Uterus (tissue), 3 donors: ENCODE measurements at regions not wholly inside any gene's neighbourhood (a gene's known extent, or its start where the extent isn't known, plus 50 kb on each side); places are given as distances from the start of the nearest gene placed in this dataset.

Experiments
- DNase-seq, 2 donors: peaks; one replicate each; pipeline ENCODE4 v3.0.0-alpha.2; 2019 to 2020
- H3K27ac ChIP-seq, 2 donors: fragments of 200-600 bp; sonication (generic); 1 replicate in 1 of 2; 2 replicates in 1 of 2; pipeline ENCODE4 v1.5.1; 2016 to 2018
- H3K27me3 ChIP-seq, 2 donors: fragments of 200-600 bp; sonication (generic); one replicate each; pipeline ENCODE4 v1.5.1; 2018 to 2019; ENCODE audit warnings: control low read depth in 1 of 2
- H3K36me3 ChIP-seq, 2 donors: fragments of 200-600 bp; sonication (generic); one replicate each; pipeline ENCODE4 v1.5.1; 2019; ENCODE audit warnings: control low read depth in 1 of 2
- H3K4me1 ChIP-seq, 2 donors: fragments of 200-600 bp; sonication (generic); one replicate each; pipeline ENCODE4 v1.5.1; 2018 to 2019; ENCODE audit warnings: control low read depth in 1 of 2
- H3K4me3 ChIP-seq, 2 donors: fragments of 200-600 bp; sonication (generic); 1 replicate in 1 of 2; 2 replicates in 1 of 2; pipeline ENCODE4 v1.5.1; 2018 to 2019; ENCODE audit warnings: mild to moderate bottlenecking in 1 of 2
- H3K9me3 ChIP-seq, 2 donors: fragments of 200-600 bp; sonication (generic); one replicate each; pipeline ENCODE4 v1.5.1; 2019; ENCODE audit warnings: control low read depth in 1 of 2
- POLR2A ChIP-seq, 2 donors: fragments of 450-650 bp; IDR thresholded peaks; one replicate each; pipeline ENCODE4 v1.6.1; 2016; ENCODE audit warnings: antibody characterized with exemption in 2 of 2, mild to moderate bottlenecking in 1 of 2, moderate library complexity in 1 of 2
- intact Hi-C: fragments of 100-400 bp; cut with DNase I; formaldehyde crosslinking; loops from one replicate; pipeline ENCODE4 v1.15.1; 2023; ENCODE audit warnings: low total_unique reads
- TF ChIP-seq, protein P1 (sequence below), 4 experiments: fragments of 200-600 bp in 2 of 4; fragments of 450-650 bp in 2 of 4; sonication (generic) in 2 of 4; IDR thresholded peaks; one replicate each; pipeline ENCODE4 v1.5.1; 2016 to 2019; ENCODE audit warnings: antibody characterized with exemption in 4 of 4, mild to moderate bottlenecking in 2 of 4, moderate library complexity in 1 of 4
- donor health status: DM: yes; HTN: yes; CAD: no.

DNA sequence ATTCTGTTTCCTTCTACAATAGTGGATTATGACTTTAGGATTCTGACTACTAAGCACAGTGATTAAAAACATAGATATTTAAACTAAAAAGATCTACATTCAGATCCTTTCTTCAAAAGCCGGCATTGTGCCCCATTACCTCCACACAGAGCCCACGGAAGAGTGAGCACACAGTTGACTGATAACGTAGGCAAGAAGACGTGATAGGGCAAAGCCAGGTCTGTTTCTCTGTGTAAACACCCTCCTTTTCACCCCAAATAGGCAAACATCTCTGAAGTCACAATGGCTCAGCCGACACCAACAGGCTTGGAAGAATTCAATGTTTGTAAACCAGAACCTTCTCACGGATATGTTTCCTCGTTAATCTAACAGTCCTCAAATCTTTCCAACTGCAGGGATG is 302.9 kb downstream of the CMPK2 start:
- Histone ChIP-seq H3K36me3 (no peaks in the 10 kb centered on the region), H3K9me3 (no peaks in the 10 kb centered on the region), H3K4me3 (no peak overlapping the region), H3K4me1 (no peaks in the 10 kb centered on the region), H3K27ac (no peak overlapping the region), H3K27me3 (no peaks in the 10 kb centered on the region)
- intact Hi-C loops: no loop called here
- DNase-seq: no peak
- TF ChIP-seq, protein P1, sequence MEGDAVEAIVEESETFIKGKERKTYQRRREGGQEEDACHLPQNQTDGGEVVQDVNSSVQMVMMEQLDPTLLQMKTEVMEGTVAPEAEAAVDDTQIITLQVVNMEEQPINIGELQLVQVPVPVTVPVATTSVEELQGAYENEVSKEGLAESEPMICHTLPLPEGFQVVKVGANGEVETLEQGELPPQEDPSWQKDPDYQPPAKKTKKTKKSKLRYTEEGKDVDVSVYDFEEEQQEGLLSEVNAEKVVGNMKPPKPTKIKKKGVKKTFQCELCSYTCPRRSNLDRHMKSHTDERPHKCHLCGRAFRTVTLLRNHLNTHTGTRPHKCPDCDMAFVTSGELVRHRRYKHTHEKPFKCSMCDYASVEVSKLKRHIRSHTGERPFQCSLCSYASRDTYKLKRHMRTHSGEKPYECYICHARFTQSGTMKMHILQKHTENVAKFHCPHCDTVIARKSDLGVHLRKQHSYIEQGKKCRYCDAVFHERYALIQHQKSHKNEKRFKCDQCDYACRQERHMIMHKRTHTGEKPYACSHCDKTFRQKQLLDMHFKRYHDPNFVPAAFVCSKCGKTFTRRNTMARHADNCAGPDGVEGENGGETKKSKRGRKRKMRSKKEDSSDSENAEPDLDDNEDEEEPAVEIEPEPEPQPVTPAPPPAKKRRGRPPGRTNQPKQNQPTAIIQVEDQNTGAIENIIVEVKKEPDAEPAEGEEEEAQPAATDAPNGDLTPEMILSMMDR (IDR thresholded peaks at IDR 0.05): no peak
- no peak for TF ChIP-seq POLR2A (IDR thresholded peaks at IDR 0.05)

DNA sequence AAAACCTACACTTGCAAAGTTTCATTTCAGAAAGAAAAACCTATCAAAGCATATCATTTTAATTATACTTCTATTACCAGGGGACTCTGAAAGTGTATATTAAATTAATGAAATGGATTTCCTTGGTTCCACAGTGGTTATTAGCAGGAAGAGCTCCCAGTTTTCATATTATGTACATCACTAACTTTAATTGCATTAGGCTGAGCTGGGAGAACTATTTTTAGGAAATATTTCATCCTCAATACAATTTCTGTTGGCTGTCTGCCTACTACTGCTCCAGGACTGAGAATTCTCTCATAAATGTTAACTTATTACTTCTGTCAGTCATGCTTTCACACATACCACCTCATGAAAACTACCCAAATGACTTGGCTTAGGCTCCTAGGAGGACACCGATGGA is 301.4 kb downstream of the CMPK2 start:
- no peak for DNase-seq
- no peaks in the 10 kb centered on the region for H3K27me3 ChIP-seq
- H3K36me3 ChIP-seq: no peaks in the 10 kb centered on the region
- no peaks in the 10 kb centered on the region for H3K9me3 ChIP-seq
- H3K4me3 ChIP-seq: no peak overlapping the region
- intact Hi-C loops: no loop called here
- H3K27ac ChIP-seq: no peak overlapping the region
- TF ChIP-seq, protein P1 (IDR thresholded peaks at IDR 0.05): no peak
- TF ChIP-seq POLR2A (IDR thresholded peaks at IDR 0.05): no peak
- no peaks in the 10 kb centered on the region for H3K4me1 ChIP-seq

DNA sequence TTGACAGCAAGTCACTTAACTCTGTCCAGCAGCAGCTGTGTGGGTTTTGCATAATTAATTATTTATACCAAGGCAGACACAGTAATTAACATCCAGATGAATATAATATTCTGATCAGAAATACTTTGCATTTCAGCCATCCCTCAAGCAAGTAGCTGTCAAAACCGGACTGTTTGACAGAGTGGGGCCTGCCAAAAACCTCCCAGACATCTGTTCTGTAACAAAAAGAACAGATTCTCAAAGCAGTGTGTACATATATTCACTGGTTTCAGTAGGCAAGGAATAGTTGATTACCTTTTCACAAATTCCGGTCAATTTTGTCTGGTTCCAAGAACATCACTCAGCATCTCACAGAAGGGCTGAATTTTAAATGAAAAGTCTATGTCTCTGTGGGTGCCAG is 291.6 kb downstream of the CMPK2 start:
- TF ChIP-seq, protein P1 (IDR thresholded peaks at IDR 0.05): no peak
- TF ChIP-seq POLR2A (IDR thresholded peaks at IDR 0.05): no peak
- intact Hi-C loops: no loop called here

DNA sequence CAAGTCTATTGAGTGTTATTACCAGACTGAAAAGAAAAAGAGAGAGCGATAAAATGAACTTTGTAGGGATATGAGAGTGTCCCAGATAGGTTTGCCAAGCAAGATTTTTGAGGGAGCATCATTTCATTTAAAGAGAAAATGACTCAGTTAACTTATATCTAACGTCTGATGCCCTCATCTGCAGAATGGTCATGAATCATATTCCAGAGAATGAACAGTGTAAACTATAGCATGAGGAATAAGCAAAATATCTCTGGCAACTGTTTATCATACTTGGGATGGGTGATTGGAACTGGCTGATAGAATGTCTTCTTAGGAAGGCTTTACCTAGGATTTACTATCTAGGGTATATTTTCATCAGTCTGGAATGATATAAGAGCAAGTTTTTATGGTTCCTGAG is 289.4 kb downstream of the CMPK2 start:
- H3K4me1 ChIP-seq: no peaks in the 10 kb centered on the region
- H3K4me3 ChIP-seq: no peak overlapping the region
- no peaks in the 10 kb centered on the region for H3K27me3 ChIP-seq
- no peaks in the 10 kb centered on the region for H3K36me3 ChIP-seq
- H3K9me3 ChIP-seq: no peaks in the 10 kb centered on the region
- TF ChIP-seq, protein P1 (IDR thresholded peaks at IDR 0.05): no peak
- H3K27ac ChIP-seq: no peak overlapping the region
- intact Hi-C loops: no loop called here
- DNase-seq: no peak

More for the DNA sequence above, 291.6 kb downstream of the CMPK2 start:
- no peaks in the 10 kb centered on the region for H3K4me1 ChIP-seq
- H3K36me3 ChIP-seq: no peaks in the 10 kb centered on the region
- H3K9me3 ChIP-seq: no peaks in the 10 kb centered on the region
- H3K27ac ChIP-seq: no peak overlapping the region
- no peak overlapping the region for H3K4me3 ChIP-seq
- no peaks in the 10 kb centered on the region for H3K27me3 ChIP-seq
- DNase-seq: no peak

DNA sequence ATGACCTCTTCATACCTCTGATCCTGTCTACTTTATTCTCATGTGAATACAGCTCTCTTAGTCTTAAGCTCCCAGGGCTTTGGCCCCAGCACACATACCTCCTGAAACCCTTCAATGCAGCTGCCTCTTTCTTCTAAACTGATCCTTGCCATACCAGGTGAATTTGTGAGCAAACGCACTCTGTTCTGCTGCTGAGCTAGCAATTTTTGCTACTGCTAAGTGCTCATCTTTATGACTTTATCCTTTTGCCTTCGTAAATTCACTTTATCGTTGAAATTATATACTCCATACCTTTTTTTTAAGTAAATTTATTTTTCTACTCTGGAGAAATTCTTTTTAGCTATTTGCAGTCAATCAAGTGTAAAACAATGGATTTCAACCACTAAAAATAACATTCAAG is 287.7 kb downstream of the CMPK2 start:
- no peak for DNase-seq
- no peaks in the 10 kb centered on the region for H3K4me1 ChIP-seq
- no peaks in the 10 kb centered on the region for H3K9me3 ChIP-seq
- no peaks in the 10 kb centered on the region for H3K36me3 ChIP-seq
- intact Hi-C loops: no loop called here
- no peaks in the 10 kb centered on the region for H3K27me3 ChIP-seq
- H3K27ac ChIP-seq: no peak overlapping the region
- no peak overlapping the region for H3K4me3 ChIP-seq
- TF ChIP-seq, protein P1 (IDR thresholded peaks at IDR 0.05): no peak
- TF ChIP-seq POLR2A (IDR thresholded peaks at IDR 0.05): no peak
